NK-92 treated with Interleukin-12 subunit alpha and Interleukin-12 subunit beta, amount 100 ng/mL, for 24 hours (cell line): ENCODE measurements at regions not wholly inside any gene's neighbourhood (a gene's known extent, or its start where the extent isn't known, plus 50 kb on each side); places are given as distances from the start of the nearest gene placed in this dataset.

Source experiments
- DNase-seq: peaks from one replicate; lab custom pipeline; 2025; lab: John Stamatoyannopoulos, UW

- DNase-seq = no peak
Measured at GRCh38 chr2:8009010-8009597, 672.8 kb upstream of the ID2 start.

DNA sequence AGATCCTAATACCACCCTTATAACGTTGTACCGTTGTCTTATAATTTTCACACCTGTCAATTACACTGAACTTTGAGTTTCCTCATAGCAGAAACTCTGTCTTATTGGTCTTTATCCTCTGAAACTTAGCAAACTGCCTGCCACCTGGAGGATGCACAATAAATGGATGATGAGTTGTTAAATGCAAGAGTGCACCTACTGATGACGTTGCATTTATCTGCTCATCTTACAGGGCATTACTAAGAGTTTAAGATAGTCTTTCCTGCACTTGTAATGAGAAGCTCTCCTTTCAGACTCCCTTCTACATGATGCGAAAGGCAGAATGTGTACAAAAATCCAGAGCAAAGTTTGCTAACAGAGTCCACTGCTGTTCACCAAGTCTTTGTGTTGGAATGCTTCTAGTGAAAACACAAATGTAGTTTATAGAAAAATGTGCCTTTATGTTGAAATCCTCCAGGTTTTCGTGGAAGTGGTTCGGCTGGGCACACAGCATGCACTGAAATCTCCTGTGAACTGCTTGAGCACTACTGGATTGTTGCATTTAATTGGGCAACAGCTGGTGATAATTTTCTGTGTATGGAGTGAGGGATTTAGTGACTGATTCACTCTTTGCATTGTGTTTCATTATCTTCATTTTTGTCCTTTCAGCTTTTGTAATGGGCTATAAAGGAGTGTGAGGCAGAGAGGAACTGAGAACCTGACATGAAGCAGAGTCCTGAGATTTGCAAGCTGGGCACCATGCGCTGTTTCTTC, 665.8 kb upstream of the ID2 start:
- no peak for DNase-seq

DNA sequence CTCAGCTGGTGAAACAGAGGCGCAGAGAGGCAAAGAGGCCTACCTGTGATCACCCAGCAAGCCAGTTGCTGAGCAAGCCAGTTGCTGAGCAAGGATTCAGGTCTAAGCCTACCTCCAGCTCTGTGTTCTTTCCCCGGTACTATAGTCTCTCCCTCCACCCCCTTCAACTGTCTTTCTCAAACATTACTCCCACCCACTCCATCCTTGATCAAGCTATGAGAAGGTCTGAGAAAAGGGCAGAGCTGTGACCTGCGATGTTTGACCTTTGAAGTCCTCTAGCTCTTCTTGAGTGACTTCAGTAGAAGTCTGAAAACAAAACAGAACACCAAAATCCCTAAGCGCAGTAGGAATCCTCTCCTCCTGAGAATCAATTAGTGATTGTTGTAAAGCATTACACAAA, 665.2 kb upstream of the ID2 start:
- DNase-seq = no peak

DNA sequence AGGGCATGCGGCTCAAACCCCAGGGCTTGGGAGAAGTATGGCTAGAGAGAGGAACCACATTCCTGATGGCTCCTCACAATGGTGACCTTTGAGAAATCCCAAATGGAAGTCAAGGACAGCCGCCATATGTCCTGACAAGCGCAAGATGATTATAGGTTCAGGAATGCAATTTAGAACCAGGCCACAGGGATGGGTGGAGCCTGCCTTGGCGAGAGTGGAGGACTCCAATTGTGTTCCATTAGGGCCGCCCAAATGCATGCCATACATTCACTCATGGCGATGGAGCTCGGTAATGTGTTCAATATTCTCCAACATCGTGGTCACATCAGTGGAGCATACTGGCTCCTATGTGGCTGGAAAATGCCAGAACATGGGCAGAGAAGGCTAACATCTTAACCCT, 662.9 kb upstream of the ID2 start:
- no peak for DNase-seq

DNA sequence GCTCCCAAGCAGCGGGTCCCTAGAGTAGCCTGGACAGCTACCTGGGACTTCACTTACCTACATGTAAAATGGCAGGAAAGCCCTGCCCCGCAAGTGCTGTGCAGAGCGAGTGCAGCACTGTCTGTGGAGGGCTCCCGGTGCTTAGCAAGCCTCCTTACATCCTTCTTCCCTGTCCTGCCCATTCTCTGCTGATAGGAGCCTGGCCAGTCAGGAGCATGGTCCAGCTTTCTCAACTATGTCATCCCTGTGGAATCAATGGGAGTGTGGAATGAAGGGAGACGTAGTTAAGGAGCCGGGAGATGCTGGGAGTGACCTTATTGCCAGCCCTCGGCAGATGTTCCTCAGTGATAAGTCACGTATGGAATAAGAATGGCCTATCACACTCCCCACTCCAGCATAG, 661.9 kb upstream of the ID2 start:
- DNase-seq = no peak

GRCh38 chr2:8021921-8022320, 659.9 kb upstream of the ID2 start:
- DNase-seq = no peak

- no peak for DNase-seq
Measured at GRCh38 chr2:8022908-8023640, 658.8 kb upstream of the ID2 start.

- DNase-seq = no peak
Measured at GRCh38 chr2:8024506-8024905, 657.4 kb upstream of the ID2 start.

DNA sequence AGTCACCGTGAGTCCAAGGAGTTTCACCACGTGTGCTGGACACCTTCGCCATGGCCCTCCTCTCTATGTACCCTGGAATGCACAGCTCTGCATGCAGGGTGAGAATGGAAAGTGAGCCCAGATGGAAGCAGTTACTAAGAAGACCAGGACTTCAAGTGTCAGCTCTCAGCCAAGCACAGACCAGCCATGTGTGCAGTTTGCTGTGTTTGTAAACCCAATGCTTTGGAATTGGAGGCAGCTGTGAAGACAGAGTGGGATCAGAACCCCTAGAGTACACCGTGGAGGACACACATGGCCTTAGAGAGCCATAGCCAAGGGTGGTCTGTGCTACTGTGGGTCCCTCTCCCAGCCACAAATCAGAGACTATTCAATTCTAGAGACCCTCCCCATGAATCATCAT, 655.5 kb upstream of the ID2 start:
- DNase-seq = no peak

DNA sequence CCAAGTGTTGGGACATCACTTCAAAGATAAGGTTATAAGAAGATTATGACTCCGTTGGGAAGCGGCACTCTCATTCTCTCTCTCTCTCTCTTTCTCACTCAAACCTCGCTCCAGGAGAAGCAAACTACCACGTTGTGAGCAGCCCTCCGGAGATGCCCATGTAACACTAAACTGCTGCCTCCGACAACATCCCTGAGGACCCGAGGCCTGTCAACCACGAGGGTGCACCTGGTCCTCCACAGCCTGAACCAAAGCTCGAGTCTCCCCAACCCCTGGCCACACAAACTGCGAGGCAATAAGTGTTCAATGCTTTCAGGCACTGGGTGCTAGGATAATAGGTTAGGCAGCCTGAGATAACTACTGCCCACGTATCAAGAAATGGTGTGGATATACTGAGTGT, 654.5 kb upstream of the ID2 start:
- no peak for DNase-seq

- DNase-seq = no peak
Measured at GRCh38 chr2:8028036-8028435, 653.8 kb upstream of the ID2 start.

- DNase-seq = no peak
Measured at GRCh38 chr2:8028436-8028835, 653.4 kb upstream of the ID2 start.

DNA sequence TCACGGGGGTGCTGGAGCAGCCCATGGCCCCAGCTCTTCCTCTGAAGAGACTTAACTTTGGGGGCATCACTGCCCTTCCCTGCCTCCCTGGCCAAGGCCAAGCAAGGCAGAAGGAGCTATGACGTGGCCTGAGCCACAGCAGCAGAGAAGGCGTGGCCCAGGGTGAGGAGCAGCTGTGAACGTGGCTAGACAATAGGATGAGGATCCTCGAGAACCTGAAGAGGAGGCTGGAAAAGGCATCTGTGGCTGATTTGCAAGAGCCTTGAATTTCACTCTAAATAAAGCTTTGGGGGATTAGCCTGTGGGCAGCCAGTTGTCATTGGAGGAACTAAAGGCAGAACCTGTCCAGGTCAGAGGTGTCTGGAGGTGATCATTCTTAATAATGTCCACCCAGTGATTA, 652.9 kb upstream of the ID2 start:
- DNase-seq = no peak

DNA sequence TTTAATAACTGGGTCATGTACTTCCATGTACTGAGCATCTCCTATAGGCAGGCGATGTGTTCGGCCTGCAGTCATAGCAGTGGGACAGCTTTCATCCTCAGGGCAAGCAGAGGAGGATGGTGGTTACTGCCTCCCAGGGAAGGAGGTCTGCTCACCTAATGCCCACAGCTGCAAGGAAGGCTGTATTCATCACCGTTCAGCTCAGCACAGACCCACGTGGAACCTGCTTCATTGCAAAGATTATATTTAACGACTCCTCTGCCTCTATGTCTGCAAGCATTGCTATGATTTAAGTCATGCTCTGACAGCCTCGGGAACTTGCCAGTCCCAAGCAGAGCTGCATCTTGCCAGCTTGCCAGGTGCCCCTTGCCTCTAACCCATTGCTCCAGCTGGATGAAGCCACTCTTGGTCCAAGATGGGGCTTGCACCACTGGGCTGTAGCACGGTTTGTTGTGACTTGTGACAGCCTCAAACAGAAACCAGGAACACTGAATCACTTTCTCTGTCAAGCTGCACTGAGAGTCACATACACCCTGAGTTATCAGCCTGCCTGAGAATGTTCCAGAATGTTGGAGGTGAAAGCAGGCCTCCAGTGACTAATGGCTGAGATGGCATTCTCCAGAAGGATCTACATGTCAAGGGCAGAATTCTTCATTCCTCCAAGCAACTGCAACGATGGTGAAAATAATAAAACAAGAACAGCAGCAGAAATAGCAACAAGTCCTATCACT, 651.1 kb upstream of the ID2 start:
- DNase-seq = no peak

DNA sequence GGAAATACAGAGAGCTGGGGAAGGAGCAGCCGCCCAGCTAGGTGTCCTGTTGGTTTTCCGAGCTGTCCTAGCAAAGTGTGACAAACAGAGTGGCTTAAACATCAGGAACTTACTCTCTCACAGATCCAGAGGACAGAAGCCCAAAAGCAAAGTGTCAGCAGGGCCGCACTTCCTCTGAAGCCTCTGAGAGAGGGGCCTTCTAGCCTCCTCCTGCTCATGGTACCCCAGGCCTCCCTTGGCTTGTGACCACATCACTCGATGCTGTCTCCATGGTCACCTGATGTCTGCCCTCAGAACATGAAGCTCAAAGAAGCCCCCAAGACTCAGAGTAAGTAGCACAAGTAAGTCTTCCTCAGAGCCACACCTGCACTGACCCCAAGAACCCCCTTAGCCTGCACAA, 650.5 kb upstream of the ID2 start:
- no peak for DNase-seq

DNA sequence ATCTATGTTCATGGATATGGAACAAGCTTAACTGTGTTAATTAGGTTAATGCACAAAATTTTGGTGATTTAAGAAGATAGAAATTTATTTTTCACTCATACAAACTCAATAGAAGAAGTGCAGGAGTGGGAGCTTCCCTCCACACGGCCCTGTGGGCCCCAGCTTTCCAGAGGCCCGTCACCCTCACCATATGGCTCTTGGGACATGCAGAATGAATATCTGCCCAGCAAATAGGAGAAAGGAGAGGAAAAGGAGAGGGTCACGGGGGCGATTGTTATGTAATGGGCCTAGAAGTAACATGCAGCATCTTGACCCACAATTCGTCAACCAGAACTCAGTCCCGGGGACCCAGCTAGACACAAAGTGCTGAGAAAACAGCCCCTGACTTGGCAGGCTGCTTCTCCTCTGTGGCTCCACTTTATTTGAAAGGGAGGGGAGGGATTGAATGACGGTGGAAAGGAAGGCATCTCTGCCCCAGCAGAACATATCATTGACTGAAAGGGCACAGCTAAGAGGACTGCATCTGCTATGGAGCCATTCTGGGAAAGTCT, 648.2 kb upstream of the ID2 start:
- no peak for DNase-seq

DNA sequence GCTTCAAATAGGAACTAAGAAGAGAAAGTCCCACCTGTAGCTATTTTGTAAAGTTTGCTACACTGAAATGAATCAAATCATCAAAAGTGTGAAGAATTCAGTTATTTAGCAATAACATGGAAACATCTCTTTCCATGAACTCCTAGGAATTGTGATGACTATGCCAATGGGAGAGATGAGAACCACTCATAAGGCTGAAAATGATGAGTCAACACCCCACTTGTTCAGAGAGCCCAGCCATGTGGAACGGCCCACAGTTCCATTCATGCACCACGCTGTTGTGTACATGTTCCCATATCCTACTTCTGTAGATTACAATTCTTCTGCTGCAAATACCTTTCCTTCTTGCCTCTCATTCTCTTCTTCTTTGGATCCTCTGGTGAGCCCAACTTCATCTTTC, 645.5 kb upstream of the ID2 start:
- DNase-seq = no peak

DNA sequence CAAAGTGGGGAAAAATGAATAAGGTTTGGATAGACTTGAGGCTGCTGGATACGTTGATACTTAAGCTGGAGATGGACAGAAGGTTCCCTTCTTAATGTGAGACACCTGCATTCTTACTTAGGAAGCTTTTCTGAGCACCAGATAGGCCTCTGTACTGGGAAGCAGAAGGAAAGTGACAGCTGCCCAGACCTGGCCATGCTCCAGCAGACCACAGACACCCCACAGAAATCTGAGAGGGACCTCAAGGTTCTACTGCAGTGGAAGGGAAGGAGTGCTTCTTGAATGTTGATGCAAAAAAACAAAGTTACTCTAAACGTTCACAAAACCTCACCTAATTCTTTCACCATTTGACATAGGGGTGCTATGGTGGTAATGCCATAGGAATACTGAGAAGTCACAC, 642.1 kb upstream of the ID2 start:
- no peak for DNase-seq

GRCh38 chr2:8043295-8043694, 638.6 kb upstream of the ID2 start:
- DNase-seq = no peak

DNA sequence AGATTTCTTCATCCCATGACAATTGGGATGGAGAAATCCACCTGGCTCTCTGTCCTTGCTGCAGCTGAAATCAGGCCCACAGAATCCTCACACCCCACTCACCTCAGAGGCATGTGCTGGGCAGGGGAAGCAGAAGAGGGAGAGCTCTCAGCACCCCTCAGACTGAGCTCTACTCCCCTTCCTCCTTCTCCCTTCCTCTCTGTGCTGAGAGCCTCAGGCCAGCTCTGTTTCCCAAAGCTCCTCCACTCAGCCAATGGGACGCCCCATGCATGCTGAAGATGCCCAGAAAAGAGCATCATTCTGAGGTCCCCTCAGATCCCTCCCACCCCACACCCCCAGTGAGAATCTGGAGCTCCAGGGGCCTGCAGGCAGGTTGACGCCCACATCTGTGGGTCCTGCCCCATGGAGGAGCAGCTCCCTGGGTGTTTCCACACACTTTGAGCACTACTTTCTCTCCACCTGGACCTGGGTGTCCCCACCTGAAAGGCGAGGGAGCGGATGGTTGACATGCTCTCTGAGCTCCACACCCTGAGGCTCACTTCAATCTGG, 637.7 kb upstream of the ID2 start:
- no peak for DNase-seq

DNA sequence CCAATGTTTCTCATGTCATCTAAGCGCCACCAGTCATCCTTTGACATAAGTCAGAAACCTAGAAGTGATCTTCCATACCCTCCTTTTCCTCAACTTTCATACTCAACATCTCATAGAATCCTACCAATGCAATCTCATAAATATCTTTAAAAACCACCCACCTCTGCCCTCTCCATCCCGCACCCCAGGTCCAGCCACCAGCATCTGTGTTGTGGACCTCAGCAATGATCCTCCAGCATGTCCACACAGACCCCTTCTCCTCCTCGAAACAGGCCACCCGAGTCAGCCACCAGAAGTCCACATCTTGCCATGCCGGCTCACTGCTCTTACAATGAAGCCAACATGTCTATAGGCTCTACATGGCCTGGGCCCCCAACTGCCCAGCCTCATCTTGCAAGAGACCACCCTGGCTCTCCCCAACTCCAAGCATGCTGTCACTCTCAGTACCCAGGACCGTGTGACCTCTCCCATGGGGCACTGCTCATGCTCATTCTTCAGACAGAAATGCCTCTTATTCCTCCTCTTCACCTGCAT, 636.7 kb upstream of the ID2 start:
- no peak for DNase-seq

GRCh38 chr2:8046849-8047248, 635.0 kb upstream of the ID2 start:
- DNase-seq = no peak
